ENCODE measurements at regions not wholly inside any gene's neighbourhood (a gene's known extent, or its start where the extent isn't known, plus 50 kb on each side); places are given as distances from the start of the nearest gene placed in this dataset.

DNA sequence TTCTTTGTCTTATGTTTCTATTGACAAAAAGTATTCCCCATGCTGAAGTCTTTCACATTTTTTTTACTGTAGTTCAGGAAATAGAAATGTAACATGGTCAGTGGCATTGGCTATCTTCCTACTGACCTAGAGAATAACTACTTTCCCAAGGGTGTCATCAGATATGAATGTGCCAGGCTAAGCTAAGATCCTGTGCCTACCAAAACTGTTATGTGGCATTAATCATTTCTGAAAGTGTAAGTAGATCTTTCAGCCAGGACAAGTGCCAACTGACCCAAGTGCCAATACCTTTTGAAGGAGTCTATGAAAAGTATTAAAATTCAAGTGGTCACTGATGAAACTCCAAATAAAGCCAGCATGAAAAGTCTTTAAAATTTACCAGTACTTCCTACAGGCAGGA lies 165.3 kb downstream of the TNFSF18 start:
- no peaks in the 10 kb centered on the region for H4K20me1 ChIP-seq (ENCODE audit: insufficient read depth, low read length)
- no peaks in the 10 kb centered on the region for H3K79me2 ChIP-seq (ENCODE audit: insufficient read depth, low read length)
- TF ChIP-seq, protein P1, sequence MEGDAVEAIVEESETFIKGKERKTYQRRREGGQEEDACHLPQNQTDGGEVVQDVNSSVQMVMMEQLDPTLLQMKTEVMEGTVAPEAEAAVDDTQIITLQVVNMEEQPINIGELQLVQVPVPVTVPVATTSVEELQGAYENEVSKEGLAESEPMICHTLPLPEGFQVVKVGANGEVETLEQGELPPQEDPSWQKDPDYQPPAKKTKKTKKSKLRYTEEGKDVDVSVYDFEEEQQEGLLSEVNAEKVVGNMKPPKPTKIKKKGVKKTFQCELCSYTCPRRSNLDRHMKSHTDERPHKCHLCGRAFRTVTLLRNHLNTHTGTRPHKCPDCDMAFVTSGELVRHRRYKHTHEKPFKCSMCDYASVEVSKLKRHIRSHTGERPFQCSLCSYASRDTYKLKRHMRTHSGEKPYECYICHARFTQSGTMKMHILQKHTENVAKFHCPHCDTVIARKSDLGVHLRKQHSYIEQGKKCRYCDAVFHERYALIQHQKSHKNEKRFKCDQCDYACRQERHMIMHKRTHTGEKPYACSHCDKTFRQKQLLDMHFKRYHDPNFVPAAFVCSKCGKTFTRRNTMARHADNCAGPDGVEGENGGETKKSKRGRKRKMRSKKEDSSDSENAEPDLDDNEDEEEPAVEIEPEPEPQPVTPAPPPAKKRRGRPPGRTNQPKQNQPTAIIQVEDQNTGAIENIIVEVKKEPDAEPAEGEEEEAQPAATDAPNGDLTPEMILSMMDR (IDR thresholded peaks at IDR 0.05; ENCODE audit: low read length): no peak
- TF ChIP-seq EZH2 (IDR thresholded peaks at IDR 0.05; ENCODE audit: borderline replicate concordance, low read length): no peak
- no peak overlapping the region for H3K9ac ChIP-seq (ENCODE audit: low read length)
- H3K4me1 ChIP-seq (ENCODE audit: insufficient read depth, low read length, severe bottlenecking): no peaks in the 10 kb centered on the region
- H3K4me2 ChIP-seq (ENCODE audit: low read length): no peak overlapping the region
- no peaks in the 10 kb centered on the region for H3K9me2 ChIP-seq (ENCODE audit: low read depth, low read length)
- H2AFZ ChIP-seq (ENCODE audit: low read length): no peak overlapping the region
- no peak overlapping the region for H3K4me3 ChIP-seq (ENCODE audit: low read depth, low read length, poor library complexity, severe bottlenecking)
- no peaks in the 10 kb centered on the region for H3K9me3 ChIP-seq (ENCODE audit: low read length)
- H3K27me3 ChIP-seq (ENCODE audit: insufficient read depth, low read length): no peaks in the 10 kb centered on the region
- no peak overlapping the region for H3K27ac ChIP-seq (ENCODE audit: low read depth, low read length, poor library complexity, severe bottlenecking)
- no peaks in the 10 kb centered on the region for H3F3A ChIP-seq (ENCODE audit: insufficient read depth, low read length)
- no peaks in the 10 kb centered on the region for H3K36me3 ChIP-seq (ENCODE audit: insufficient read depth, low read length)

DNA sequence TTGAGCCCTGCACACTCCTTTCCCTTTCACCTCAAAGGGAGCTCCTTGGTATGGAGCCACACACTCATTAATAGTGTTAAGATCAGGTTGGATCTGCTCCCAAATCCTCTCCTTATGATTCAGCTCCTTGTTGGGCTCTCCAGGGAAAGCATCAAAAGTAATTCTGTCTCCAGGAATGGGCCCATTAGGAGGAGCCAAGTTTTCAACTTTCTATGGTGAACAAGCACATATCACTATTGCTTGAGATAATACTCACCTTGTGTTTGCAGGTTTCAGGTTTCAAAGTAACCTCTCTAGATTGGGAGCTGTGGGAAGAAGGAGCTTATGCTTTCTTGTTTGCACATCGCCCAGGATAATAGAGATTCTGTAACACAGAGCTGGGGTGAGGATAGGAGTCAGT lies 164.8 kb downstream of the TNFSF18 start:
- no peak overlapping the region for H2AFZ ChIP-seq (ENCODE audit: low read length)
- no peaks in the 10 kb centered on the region for H3K27me3 ChIP-seq (ENCODE audit: insufficient read depth, low read length)
- no peaks in the 10 kb centered on the region for H3K36me3 ChIP-seq (ENCODE audit: insufficient read depth, low read length)
- no peaks in the 10 kb centered on the region for H3K79me2 ChIP-seq (ENCODE audit: insufficient read depth, low read length)
- no peaks in the 10 kb centered on the region for H3K9me2 ChIP-seq (ENCODE audit: low read depth, low read length)
- no peaks in the 10 kb centered on the region for H3K4me1 ChIP-seq (ENCODE audit: insufficient read depth, low read length, severe bottlenecking)
- no peaks in the 10 kb centered on the region for H3F3A ChIP-seq (ENCODE audit: insufficient read depth, low read length)
- no peaks in the 10 kb centered on the region for H4K20me1 ChIP-seq (ENCODE audit: insufficient read depth, low read length)
- TF ChIP-seq, protein P1 (IDR thresholded peaks at IDR 0.05; ENCODE audit: low read length): no peak
- TF ChIP-seq EZH2 (IDR thresholded peaks at IDR 0.05; ENCODE audit: borderline replicate concordance, low read length): no peak
- no peak overlapping the region for H3K4me2 ChIP-seq (ENCODE audit: low read length)
- H3K4me3 ChIP-seq (ENCODE audit: low read depth, low read length, poor library complexity, severe bottlenecking): no peak overlapping the region
- H3K9ac ChIP-seq (ENCODE audit: low read length): no peak overlapping the region
- H3K27ac ChIP-seq (ENCODE audit: low read depth, low read length, poor library complexity, severe bottlenecking): no peak overlapping the region
- H3K9me3 ChIP-seq (ENCODE audit: low read length): no peaks in the 10 kb centered on the region

DNA sequence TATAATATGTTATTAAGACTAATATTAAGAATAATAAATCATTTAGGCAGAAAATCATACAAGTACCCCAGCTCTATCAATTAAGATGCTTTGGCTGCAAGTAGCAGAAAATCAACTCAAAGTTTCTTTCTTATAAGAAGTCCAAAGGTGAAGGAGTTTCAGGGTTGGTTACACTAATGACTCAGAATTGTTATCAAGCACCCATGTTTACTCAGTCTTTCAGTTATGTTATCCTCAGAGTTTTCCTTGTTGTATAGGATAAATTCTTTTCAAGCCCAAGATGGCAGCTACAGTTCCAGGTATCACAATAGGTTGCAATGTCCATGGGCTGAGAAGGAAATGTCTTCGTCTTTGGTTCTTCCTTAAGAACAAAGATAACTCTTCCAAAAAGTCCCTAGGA lies 163.6 kb downstream of the TNFSF18 start:
- Histone ChIP-seq H3K27me3 (ENCODE audit: insufficient read depth, low read length) (no peaks in the 10 kb centered on the region), H3K27ac (ENCODE audit: low read depth, low read length, poor library complexity, severe bottlenecking) (no peak overlapping the region), H3K4me1 (ENCODE audit: insufficient read depth, low read length, severe bottlenecking) (no peaks in the 10 kb centered on the region), H3F3A (ENCODE audit: insufficient read depth, low read length) (no peaks in the 10 kb centered on the region), H3K79me2 (ENCODE audit: insufficient read depth, low read length) (no peaks in the 10 kb centered on the region), H4K20me1 (ENCODE audit: insufficient read depth, low read length) (no peaks in the 10 kb centered on the region), H3K9ac (ENCODE audit: low read length) (no peak overlapping the region), H2AFZ (ENCODE audit: low read length) (no peak overlapping the region), H3K4me3 (ENCODE audit: low read depth, low read length, poor library complexity, severe bottlenecking) (no peak overlapping the region), H3K9me3 (ENCODE audit: low read length) (no peaks in the 10 kb centered on the region), H3K9me2 (ENCODE audit: low read depth, low read length) (no peaks in the 10 kb centered on the region), H3K36me3 (ENCODE audit: insufficient read depth, low read length) (no peaks in the 10 kb centered on the region), H3K4me2 (ENCODE audit: low read length) (no peak overlapping the region)
- TF ChIP-seq, protein P1 (IDR thresholded peaks at IDR 0.05; ENCODE audit: low read length): no peak
- no peak for TF ChIP-seq EZH2 (IDR thresholded peaks at IDR 0.05; ENCODE audit: borderline replicate concordance, low read length)
